ENCODE measurements at regions not wholly inside any gene's neighbourhood (a gene's known extent, or its start where the extent isn't known, plus 50 kb on each side); places are given as distances from the start of the nearest gene placed in this dataset.

- TF ChIP-seq CTCF (IDR thresholded peaks at IDR 0.05; ENCODE audit: insufficient read depth in 1 of 2, low read depth in 1 of 2, low read length in 1 of 2, severe bottlenecking in 1 of 2, unreplicated experiment in 1 of 2): no peak
- Mint-ChIP-seq H3K4me1 (ENCODE audit: low read depth, unreplicated experiment) (no peaks in the 10 kb centered on the region), H3K27ac (ENCODE audit: unreplicated experiment) (no peak overlapping the region), H3K27me3 (ENCODE audit: insufficient read depth, unreplicated experiment) (peaks cover 18% of the 10 kb centered on the region), H3K9me3 (ENCODE audit: unreplicated experiment) (no peaks in the 10 kb centered on the region), H3K36me3 (ENCODE audit: insufficient read depth, unreplicated experiment) (no peaks in the 10 kb centered on the region), H3K4me3 (ENCODE audit: unreplicated experiment) (no peak overlapping the region)
- DNase-seq: no peak
- intact Hi-C loops (cut with micrococcal nuclease; ENCODE audit: unreplicated experiment): no loop called here
- H3K4me3 ChIP-seq (ENCODE audit: low read depth, low read length): no peak overlapping the region
- ChIA-PET POLR2A (no interaction called here), CTCF (no interaction called here)
- no peaks in the 10 kb centered on the region for H3K4me1 ChIP-seq
- no peaks in the 10 kb centered on the region for H3K36me3 ChIP-seq (ENCODE audit: control insufficient read depth, insufficient read depth, low read length)
- no TSS peak for BruUV-seq (replicated peaks)
- H3K9me3 ChIP-seq: 0 out of 2 replicates have a peak, but pooled peaks cover 5% of the 10 kb centered on the region
- H3K27me3 ChIP-seq (replicated peaks; ENCODE audit: control insufficient read depth, insufficient read depth, low read length): peaks cover 2% of the 10 kb centered on the region; the same call in 1 of the 2 replicates
These were observed 157.5 kb downstream of the CHST1 start for GRCh38 chr11:45507916-45508315.

- Histone ChIP-seq H3K4me1 (no peaks in the 10 kb centered on the region), H3K27me3 (replicated peaks; ENCODE audit: control insufficient read depth, insufficient read depth, low read length) (no peaks in the 10 kb centered on the region; the same call in 1 of the 2 replicates), H3K4me3 (ENCODE audit: low read depth, low read length) (no peak overlapping the region), H3K9me3 (0 out of 2 replicates have a peak, but pooled peaks cover 5% of the 10 kb centered on the region), H3K36me3 (ENCODE audit: control insufficient read depth, insufficient read depth, low read length) (no peaks in the 10 kb centered on the region)
- TF ChIP-seq CTCF (IDR thresholded peaks at IDR 0.05; ENCODE audit: insufficient read depth in 1 of 2, low read depth in 1 of 2, low read length in 1 of 2, severe bottlenecking in 1 of 2, unreplicated experiment in 1 of 2): no peak
- H3K27me3 Mint-ChIP-seq (ENCODE audit: insufficient read depth, unreplicated experiment): peaks cover 18% of the 10 kb centered on the region
- intact Hi-C loops (cut with micrococcal nuclease; ENCODE audit: unreplicated experiment): loop anchor here (2.0 kb wide), 1 partner anchor 267 kb away; no protein-coding TSS in a partner anchor
- H3K4me3 Mint-ChIP-seq (ENCODE audit: unreplicated experiment): no peak overlapping the region
- no peaks in the 10 kb centered on the region for H3K36me3 Mint-ChIP-seq (ENCODE audit: insufficient read depth, unreplicated experiment)
- CTCF ChIA-PET: no interaction called here
- H3K27ac Mint-ChIP-seq (ENCODE audit: unreplicated experiment): no peak overlapping the region
- POLR2A ChIA-PET: no interaction called here
- no peaks in the 10 kb centered on the region for H3K4me1 Mint-ChIP-seq (ENCODE audit: low read depth, unreplicated experiment)
- BruUV-seq (replicated peaks): no TSS peak
- no peaks in the 10 kb centered on the region for H3K9me3 Mint-ChIP-seq (ENCODE audit: unreplicated experiment)
- DNase-seq: no peak
These were observed 162.1 kb downstream of the CHST1 start for GRCh38 chr11:45503311-45503710.

- no peak overlapping the region for H3K4me3 Mint-ChIP-seq (ENCODE audit: unreplicated experiment)
- no peaks in the 10 kb centered on the region for H3K4me1 ChIP-seq
- no peaks in the 10 kb centered on the region for H3K36me3 Mint-ChIP-seq (ENCODE audit: insufficient read depth, unreplicated experiment)
- H3K27me3 Mint-ChIP-seq (ENCODE audit: insufficient read depth, unreplicated experiment): peaks cover 15% of the 10 kb centered on the region
- no peak for TF ChIP-seq CTCF (IDR thresholded peaks at IDR 0.05; ENCODE audit: insufficient read depth in 1 of 2, low read depth in 1 of 2, low read length in 1 of 2, severe bottlenecking in 1 of 2, unreplicated experiment in 1 of 2)
- H3K4me1 Mint-ChIP-seq (ENCODE audit: low read depth, unreplicated experiment): no peaks in the 10 kb centered on the region
- 0 out of 2 replicates have a peak, but pooled peaks cover 3% of the 10 kb centered on the region for H3K9me3 ChIP-seq
- ChIA-PET POLR2A (no interaction called here), CTCF (no interaction called here)
- no peaks in the 10 kb centered on the region; the same call in 1 of the 2 replicates for H3K27me3 ChIP-seq (replicated peaks; ENCODE audit: control insufficient read depth, insufficient read depth, low read length)
- DNase-seq: no peak
- H3K27ac Mint-ChIP-seq (ENCODE audit: unreplicated experiment): no peak overlapping the region
- BruUV-seq (replicated peaks): no TSS peak
- intact Hi-C loops (cut with micrococcal nuclease; ENCODE audit: unreplicated experiment): loop anchor here (2.0 kb wide), 1 partner anchor 269 kb away; no protein-coding TSS in a partner anchor
- H3K9me3 Mint-ChIP-seq (ENCODE audit: unreplicated experiment): no peaks in the 10 kb centered on the region
- H3K36me3 ChIP-seq (ENCODE audit: control insufficient read depth, insufficient read depth, low read length): no peaks in the 10 kb centered on the region
- H3K4me3 ChIP-seq (ENCODE audit: low read depth, low read length): no peak overlapping the region
These were observed 163.2 kb downstream of the CHST1 start for GRCh38 chr11:45502226-45502545.

All from Caco-2 (cell line).